ENCODE measurements at regions not wholly inside any gene's neighbourhood (a gene's known extent, or its start where the extent isn't known, plus 50 kb on each side); places are given as distances from the start of the nearest gene placed in this dataset.

GRCh38 chr10:85420501-85421191 is 945.9 kb downstream of the GRID1 start:
- intact Hi-C loops (cut with DNase I, micrococcal nuclease) = no loop called here
- H3K27me3 Mint-ChIP-seq = peaks cover 4% of the 10 kb centered on the region
- POLR2A ChIA-PET = no interaction called here
- Histone ChIP-seq H3K4me1 (ENCODE audit: insufficient read depth, low read length) (no peaks in the 10 kb centered on the region), H3K4me3 (ENCODE audit: low read length) (no peak overlapping the region), H3K27me3 (ENCODE audit: control insufficient read depth in 1 of 2, insufficient read depth in 2 of 2, low read length in 2 of 2) (no peaks in the 10 kb centered on the region), H3K27ac (ENCODE audit: low read depth in 1 of 2, low read length in 2 of 2) (no peak overlapping the region), H3K36me3 (ENCODE audit: insufficient read depth, low read length) (no peaks in the 10 kb centered on the region), H3K9me3 (ENCODE audit: control insufficient read depth in 1 of 2, insufficient read depth in 1 of 2, low read length in 2 of 2) (no peaks in the 10 kb centered on the region)
- H3K36me3 Mint-ChIP-seq (ENCODE audit: low read depth) = no peaks in the 10 kb centered on the region
- no peak for TF ChIP-seq CTCF (IDR thresholded peaks at IDR 0.05)
- no peak overlapping the region for H3K27ac Mint-ChIP-seq
- DNase-seq (no peak), ATAC-seq (ENCODE audit: poor library complexity) (no peak)
- no peak overlapping the region for H3K4me3 Mint-ChIP-seq
- no peaks in the 10 kb centered on the region for H3K4me1 Mint-ChIP-seq (ENCODE audit: low read depth)
- CTCF ChIA-PET = no interaction called here
- no peaks in the 10 kb centered on the region for H3K9me3 Mint-ChIP-seq

GRCh38 chr10:85421421-85421820 is 945.2 kb downstream of the GRID1 start:
- DNase-seq (no peak), ATAC-seq (ENCODE audit: poor library complexity) (no peak)
- peaks cover 4% of the 10 kb centered on the region for H3K27me3 Mint-ChIP-seq
- Histone ChIP-seq H3K4me3 (ENCODE audit: low read length) (no peak overlapping the region), H3K27me3 (ENCODE audit: control insufficient read depth in 1 of 2, insufficient read depth in 2 of 2, low read length in 2 of 2) (no peaks in the 10 kb centered on the region), H3K27ac (ENCODE audit: low read depth in 1 of 2, low read length in 2 of 2) (no peak overlapping the region), H3K36me3 (ENCODE audit: insufficient read depth, low read length) (no peaks in the 10 kb centered on the region), H3K9me3 (ENCODE audit: control insufficient read depth in 1 of 2, insufficient read depth in 1 of 2, low read length in 2 of 2) (no peaks in the 10 kb centered on the region), H3K4me1 (ENCODE audit: insufficient read depth, low read length) (no peaks in the 10 kb centered on the region)
- TF ChIP-seq CTCF (IDR thresholded peaks at IDR 0.05) = no peak
- ChIA-PET CTCF (no interaction called here), POLR2A (no interaction called here)
- intact Hi-C loops (cut with DNase I, micrococcal nuclease) = no loop called here
- H3K27ac Mint-ChIP-seq = no peak overlapping the region
- no peaks in the 10 kb centered on the region for H3K4me1 Mint-ChIP-seq (ENCODE audit: low read depth)
- no peaks in the 10 kb centered on the region for H3K36me3 Mint-ChIP-seq (ENCODE audit: low read depth)
- H3K4me3 Mint-ChIP-seq = no peak overlapping the region
- H3K9me3 Mint-ChIP-seq = no peaks in the 10 kb centered on the region

GRCh38 chr10:85429126-85429525 is 937.5 kb downstream of the GRID1 start:
- H3K4me1 Mint-ChIP-seq (ENCODE audit: low read depth) = no peaks in the 10 kb centered on the region
- intact Hi-C loops (cut with DNase I, micrococcal nuclease) = no loop called here
- H3K27me3 ChIP-seq (ENCODE audit: control insufficient read depth in 1 of 2, insufficient read depth in 2 of 2, low read length in 2 of 2) = peaks cover 0 to 2% of the 10 kb centered on the region in 2 experiments
- TF ChIP-seq CTCF (IDR thresholded peaks at IDR 0.05) = no peak
- no peaks in the 10 kb centered on the region for H3K9me3 Mint-ChIP-seq
- no peaks in the 10 kb centered on the region for H3K36me3 Mint-ChIP-seq (ENCODE audit: low read depth)
- H3K4me3 Mint-ChIP-seq = no peak overlapping the region
- ChIA-PET POLR2A (no interaction called here), CTCF (no interaction called here)
- H3K27ac Mint-ChIP-seq = no peak overlapping the region
- H3K27me3 Mint-ChIP-seq = no peaks in the 10 kb centered on the region
- H3K36me3 ChIP-seq (ENCODE audit: insufficient read depth, low read length) = no peaks in the 10 kb centered on the region
- DNase-seq = no peak
- no peaks in the 10 kb centered on the region for H3K4me1 ChIP-seq (ENCODE audit: insufficient read depth, low read length)
- H3K4me3 ChIP-seq (ENCODE audit: low read length) = no peak overlapping the region
- H3K27ac ChIP-seq (ENCODE audit: low read depth in 1 of 2, low read length in 2 of 2) = no peak overlapping the region
- no peaks in the 10 kb centered on the region for H3K9me3 ChIP-seq (ENCODE audit: control insufficient read depth in 1 of 2, insufficient read depth in 1 of 2, low read length in 2 of 2)
- ATAC-seq (ENCODE audit: poor library complexity) = no peak
